PFSK-1 (cell line): ENCODE measurements at regions not wholly inside any gene's neighbourhood (a gene's known extent, or its start where the extent isn't known, plus 50 kb on each side); places are given as distances from the start of the nearest gene placed in this dataset.

Experiments used
- POLR2AphosphoS5 ChIP-seq: IDR thresholded peaks from 2 replicates; pipeline ENCODE4 v1.6.1; 2012; ENCODE audit warnings: low read depth, mild to moderate bottlenecking, control low read depth, low read length, moderate library complexity
- REST ChIP-seq, 2 experiments: IDR thresholded peaks; 2 replicates each; pipeline versions ENCODE4 v1.6.1 to v1.8.0; 2011 to 2012; ENCODE audit warnings: low read depth in 2 of 2, low read length in 2 of 2, control low read depth in 1 of 2, inconsistent platforms in 1 of 2, mild to moderate bottlenecking in 1 of 2, moderate library complexity in 1 of 2; ENCODE audit not compliant: insufficient read depth in 1 of 2
- SIN3A ChIP-seq: IDR thresholded peaks from 2 replicates; pipeline ENCODE4 v1.6.1; 2012; ENCODE audit warnings: mild to moderate bottlenecking, low read length, moderate library complexity, borderline replicate concordance; ENCODE audit not compliant: insufficient read depth

GRCh38 chr18:1006304-1006703 lies 101.6 kb downstream of the ADCYAP1 start:
- no peak for TF ChIP-seq SIN3A
- TF ChIP-seq POLR2AphosphoS5, result no peak
- no peak for TF ChIP-seq REST (IDR thresholded peaks at IDR 0.05; ENCODE audit: insufficient read depth in 1 of 2, low read depth in 2 of 2, low read length in 2 of 2)
